ENCODE measurements at regions not wholly inside any gene's neighbourhood (a gene's known extent, or its start where the extent isn't known, plus 50 kb on each side); places are given as distances from the start of the nearest gene placed in this dataset.
"Not testable (repeated sequence)": the region's sequence is repeated elsewhere in the genome, so short reads cannot be mapped to it uniquely, and the experiment has no call there.

- TF ChIP-seq ZFX (IDR thresholded peaks at IDR 0.05), result no peak
- H3K27ac ChIP-seq, result no peak overlapping the region
These were observed 59.4 kb upstream of the ZFHX3 start for GRCh38 chr16:73107371-73107770.

- no peak overlapping the region for H3K27ac ChIP-seq
- TF ChIP-seq ZFX (IDR thresholded peaks at IDR 0.05) (no peak), CTCF (conservative IDR thresholded peaks at IDR 0.05) (no peak)
These were observed 58.6 kb upstream of the ZFHX3 start for GRCh38 chr16:73106329-73107034.

- H3K27ac ChIP-seq, result no peak overlapping the region
- TF ChIP-seq CTCF (conservative IDR thresholded peaks at IDR 0.05) (no peak), ZFX (IDR thresholded peaks at IDR 0.05) (no peak)
These were observed 53.6 kb upstream of the ZFHX3 start for GRCh38 chr16:73101568-73101967.

- H3K27ac ChIP-seq, result not testable (repeated sequence)
These were observed 51.7 kb upstream of the ZFHX3 start for GRCh38 chr16:73099601-73100000.

All from C4-2B (cell line).